ENCODE measurements at regions not wholly inside any gene's neighbourhood (a gene's known extent, or its start where the extent isn't known, plus 50 kb on each side); places are given as distances from the start of the nearest gene placed in this dataset.

DNA sequence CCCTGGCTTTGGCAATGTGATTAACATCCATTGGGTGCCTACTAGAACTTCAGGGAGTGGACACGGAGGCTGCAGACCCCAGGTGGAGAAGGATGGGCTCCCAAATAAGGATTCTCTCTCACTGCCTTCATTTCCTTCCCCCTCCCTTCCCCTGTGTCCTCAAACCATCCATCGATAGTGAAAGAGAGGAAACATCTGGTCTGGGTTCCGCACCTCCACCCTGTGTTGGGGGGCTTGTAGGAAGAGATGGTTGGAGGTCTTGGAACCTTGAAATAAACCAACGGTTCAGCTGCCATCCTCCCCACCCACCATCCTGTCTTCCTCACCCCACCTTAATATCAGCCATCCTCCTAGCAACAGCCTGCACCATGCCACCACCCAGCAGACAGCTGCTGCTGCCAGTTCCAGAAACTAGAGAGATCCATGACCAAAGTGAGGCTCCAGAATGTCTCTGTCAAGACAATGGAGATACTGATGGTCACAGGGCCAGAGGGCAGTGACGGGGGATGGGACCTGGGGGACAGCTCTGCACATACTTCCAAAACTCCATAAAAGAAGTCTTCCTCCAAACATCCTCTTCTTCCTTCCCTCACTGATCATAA is 153.1 kb upstream of the CCND2 start:
- no peak for TF ChIP-seq SUZ12 (IDR thresholded peaks at IDR 0.05; ENCODE audit: unreplicated experiment)
- no peak for TF ChIP-seq BCLAF1 (IDR thresholded peaks at IDR 0.05)
- TF ChIP-seq, protein P1, sequence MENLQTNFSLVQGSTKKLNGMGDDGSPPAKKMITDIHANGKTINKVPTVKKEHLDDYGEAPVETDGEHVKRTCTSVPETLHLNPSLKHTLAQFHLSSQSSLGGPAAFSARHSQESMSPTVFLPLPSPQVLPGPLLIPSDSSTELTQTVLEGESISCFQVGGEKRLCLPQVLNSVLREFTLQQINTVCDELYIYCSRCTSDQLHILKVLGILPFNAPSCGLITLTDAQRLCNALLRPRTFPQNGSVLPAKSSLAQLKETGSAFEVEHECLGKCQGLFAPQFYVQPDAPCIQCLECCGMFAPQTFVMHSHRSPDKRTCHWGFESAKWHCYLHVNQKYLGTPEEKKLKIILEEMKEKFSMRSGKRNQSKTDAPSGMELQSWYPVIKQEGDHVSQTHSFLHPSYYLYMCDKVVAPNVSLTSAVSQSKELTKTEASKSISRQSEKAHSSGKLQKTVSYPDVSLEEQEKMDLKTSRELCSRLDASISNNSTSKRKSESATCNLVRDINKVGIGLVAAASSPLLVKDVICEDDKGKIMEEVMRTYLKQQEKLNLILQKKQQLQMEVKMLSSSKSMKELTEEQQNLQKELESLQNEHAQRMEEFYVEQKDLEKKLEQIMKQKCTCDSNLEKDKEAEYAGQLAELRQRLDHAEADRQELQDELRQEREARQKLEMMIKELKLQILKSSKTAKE (IDR thresholded peaks at IDR 0.05; ENCODE audit: low read depth, poor library complexity, severe bottlenecking) = no peak
- no peak for TF ChIP-seq ZSCAN29 (IDR thresholded peaks at IDR 0.05)
- no peak for TF ChIP-seq BCL11A (IDR thresholded peaks at IDR 0.05; ENCODE audit: low read depth, low read length)
- TF ChIP-seq STAT3 (IDR thresholded peaks at IDR 0.05; ENCODE audit: low read depth, low read length) = no peak
- no peak for TF ChIP-seq POLR2AphosphoS5 (IDR thresholded peaks at IDR 0.05; ENCODE audit: low read length)
- TF ChIP-seq PML (IDR thresholded peaks at IDR 0.05; ENCODE audit: low read length) = no peak
- TF ChIP-seq FOS (IDR thresholded peaks at IDR 0.05; ENCODE audit: borderline replicate concordance, extremely low read depth, insufficient read length) = no peak
- no peaks in the 10 kb centered on the region for H3K27me3 ChIP-seq (replicated peaks in 1 of 2; ENCODE audit: control insufficient read depth in 2 of 2, insufficient read depth in 2 of 2, low read length in 1 of 2)
- H3K9me3 ChIP-seq (replicated peaks; ENCODE audit: control insufficient read depth, insufficient read depth, low read length) = no peaks in the 10 kb centered on the region
- no peaks in the 10 kb centered on the region for H4K20me1 ChIP-seq (ENCODE audit: control insufficient read depth, insufficient read depth)
- H3K79me2 ChIP-seq (ENCODE audit: control insufficient read depth, insufficient read depth, low read length) = peaks cover 10% of the 10 kb centered on the region
- 59% methylated on average over 5 of the region's 5 CpGs for WGBS (ENCODE audit: insufficient coverage, insufficient replicate concordance, low lambda C conversion rate, missing lambda C conversion rate)
- no peak overlapping the region for H3K27ac ChIP-seq (ENCODE audit: control insufficient read depth, insufficient read depth)
- no peak overlapping the region for H3K4me3 ChIP-seq
- ATAC-seq (no peak), FAIRE-seq (no peak), DNase-seq (ENCODE audit: low read depth, low spot score) (no peak)
- H3K4me2 ChIP-seq (ENCODE audit: control insufficient read depth, insufficient read depth) = no peak overlapping the region
- SMC1A ChIA-PET (ENCODE audit: uncharacterized antibody, unreplicated experiment) = interaction anchor here (1.6 to 13.3 kb wide), 3 partner anchors 20 to 95 kb away, joined by 6 to 395 read pairs (median 8); no protein-coding TSS in a partner anchor
- CTCF ChIA-PET = interaction anchor here (1.0 to 1.7 kb wide), 2 partner anchors 95 to 156 kb away, joined by 3 to 6 read pairs; no protein-coding TSS in a partner anchor
- RAD21 ChIA-PET (ENCODE audit: unreplicated experiment) = interaction anchor here (6.7 to 10.4 kb wide), 3 partner anchors 21 to 150 kb away, joined by 50 to 360 read pairs (median 129); partner anchors contain the start of gene CCND2
- peaks cover 43% of the 10 kb centered on the region for H3K4me1 ChIP-seq (ENCODE audit: control insufficient read depth, insufficient read depth, low read length)
- H2AFZ ChIP-seq (ENCODE audit: control insufficient read depth, low read depth, low read length) = no peak overlapping the region
- POLR2A ChIA-PET = interaction anchor here (1.4 to 10.2 kb wide), 2 partner anchors 13 to 24 kb away, joined by 7 to 245 read pairs; no protein-coding TSS in a partner anchor
- H3K36me3 ChIP-seq (ENCODE audit: control insufficient read depth in 2 of 2, insufficient read depth in 2 of 2, low read length in 1 of 2) = no peaks in the 10 kb centered on the region
- BruUV-seq (replicated peaks) = no TSS peak
- intact Hi-C loops (cut with micrococcal nuclease; ENCODE audit: unreplicated experiment) (no loop called here), in situ Hi-C loops (cut with MboI) (no loop called here)
- no peak overlapping the region for H3K9ac ChIP-seq (ENCODE audit: control insufficient read depth, insufficient read depth, low read length)
